ENCODE measurements at regions not wholly inside any gene's neighbourhood (a gene's known extent, or its start where the extent isn't known, plus 50 kb on each side); places are given as distances from the start of the nearest gene placed in this dataset.

GRCh38 chr11:122406466-122406865 is 249.1 kb upstream of the UBASH3B start:
- TF ChIP-seq, protein P1, sequence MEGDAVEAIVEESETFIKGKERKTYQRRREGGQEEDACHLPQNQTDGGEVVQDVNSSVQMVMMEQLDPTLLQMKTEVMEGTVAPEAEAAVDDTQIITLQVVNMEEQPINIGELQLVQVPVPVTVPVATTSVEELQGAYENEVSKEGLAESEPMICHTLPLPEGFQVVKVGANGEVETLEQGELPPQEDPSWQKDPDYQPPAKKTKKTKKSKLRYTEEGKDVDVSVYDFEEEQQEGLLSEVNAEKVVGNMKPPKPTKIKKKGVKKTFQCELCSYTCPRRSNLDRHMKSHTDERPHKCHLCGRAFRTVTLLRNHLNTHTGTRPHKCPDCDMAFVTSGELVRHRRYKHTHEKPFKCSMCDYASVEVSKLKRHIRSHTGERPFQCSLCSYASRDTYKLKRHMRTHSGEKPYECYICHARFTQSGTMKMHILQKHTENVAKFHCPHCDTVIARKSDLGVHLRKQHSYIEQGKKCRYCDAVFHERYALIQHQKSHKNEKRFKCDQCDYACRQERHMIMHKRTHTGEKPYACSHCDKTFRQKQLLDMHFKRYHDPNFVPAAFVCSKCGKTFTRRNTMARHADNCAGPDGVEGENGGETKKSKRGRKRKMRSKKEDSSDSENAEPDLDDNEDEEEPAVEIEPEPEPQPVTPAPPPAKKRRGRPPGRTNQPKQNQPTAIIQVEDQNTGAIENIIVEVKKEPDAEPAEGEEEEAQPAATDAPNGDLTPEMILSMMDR (IDR thresholded peaks at IDR 0.05) = no peak
- TF ChIP-seq POLR2A (IDR thresholded peaks at IDR 0.05) = no peak
- no peak for TF ChIP-seq EP300 (IDR thresholded peaks at IDR 0.05)

Data from ovary (tissue), 3 donors.